ENCODE measurements at regions not wholly inside any gene's neighbourhood (a gene's known extent, or its start where the extent isn't known, plus 50 kb on each side); places are given as distances from the start of the nearest gene placed in this dataset.

DNA sequence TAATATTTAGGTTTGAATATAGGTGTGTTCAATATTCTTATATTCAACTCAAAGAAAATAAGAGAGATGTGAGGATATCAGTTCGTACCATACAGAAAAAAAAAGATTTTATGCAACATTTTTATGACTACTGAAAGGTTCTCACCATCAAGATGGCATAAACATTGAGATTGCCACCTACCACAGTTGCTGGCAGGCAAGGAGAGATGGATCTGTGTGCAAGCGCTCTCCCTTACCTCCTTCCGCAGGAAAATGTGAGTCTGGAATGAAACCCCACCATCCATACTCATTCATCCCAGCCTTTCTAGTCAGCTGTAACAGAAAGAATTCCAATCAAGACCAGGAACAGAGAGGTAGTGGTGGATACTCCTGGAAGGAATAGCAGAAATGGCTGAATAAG is 376.9 kb downstream of the PPP3CA start:
- DNase-seq (ENCODE audit: low read depth): no peak

DNA sequence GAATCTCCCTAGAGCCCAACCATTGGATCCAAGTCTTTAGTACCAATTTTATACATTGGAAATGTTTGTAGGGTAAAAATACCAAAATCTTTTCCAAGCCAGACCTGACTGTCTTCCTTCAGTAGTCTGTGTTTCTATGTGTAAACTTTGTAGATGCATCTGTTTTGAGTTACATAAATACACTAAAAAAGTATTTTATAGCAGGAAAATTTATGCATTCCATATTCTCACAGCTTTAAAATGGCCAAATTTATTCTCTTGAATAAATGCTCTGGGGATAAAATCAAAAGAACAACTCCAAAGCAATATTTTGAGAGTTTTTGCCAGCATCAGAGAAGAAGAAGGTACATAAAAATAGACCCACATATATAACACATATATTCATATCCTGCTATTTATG is 377.4 kb downstream of the PPP3CA start:
- DNase-seq (ENCODE audit: low read depth): no peak

DNA sequence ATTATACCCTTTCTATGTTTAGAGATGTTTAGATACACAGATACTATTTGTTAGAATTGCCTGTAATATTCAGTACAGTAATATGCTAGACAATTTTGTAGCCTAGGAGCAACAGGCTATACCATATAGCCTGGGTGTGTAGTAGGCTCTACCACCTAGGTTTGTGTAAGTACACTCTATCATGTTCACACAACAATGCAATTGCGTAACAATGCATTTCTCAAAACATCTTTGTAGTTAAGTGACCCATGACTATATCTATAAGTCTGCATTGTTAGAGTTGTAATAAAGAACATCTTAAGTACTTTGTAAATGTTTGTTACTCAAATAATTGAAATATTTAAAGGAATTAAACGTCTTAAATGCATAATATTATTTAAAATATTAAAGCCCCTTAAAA is 379.3 kb downstream of the PPP3CA start:
- no peak for DNase-seq (ENCODE audit: low read depth)

DNA sequence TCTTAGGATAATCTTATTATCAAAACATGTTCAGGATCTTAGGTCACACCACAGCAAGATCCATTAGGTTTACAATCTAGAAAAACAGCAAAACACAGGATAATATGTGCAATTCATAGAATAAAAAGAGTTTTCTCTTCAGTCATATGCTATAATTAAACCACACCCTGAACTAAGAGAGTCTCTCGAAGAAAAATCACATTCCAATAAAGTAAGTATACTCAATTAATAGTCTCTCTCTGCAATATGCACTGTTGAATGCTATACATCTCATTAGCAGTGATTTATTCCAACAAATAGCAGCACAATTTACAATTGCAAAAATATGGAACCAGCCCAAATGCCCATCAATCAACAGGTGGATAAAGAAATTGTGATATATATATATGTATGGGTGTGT is 383.7 kb downstream of the PPP3CA start:
- DNase-seq (ENCODE audit: low read depth): no peak

DNA sequence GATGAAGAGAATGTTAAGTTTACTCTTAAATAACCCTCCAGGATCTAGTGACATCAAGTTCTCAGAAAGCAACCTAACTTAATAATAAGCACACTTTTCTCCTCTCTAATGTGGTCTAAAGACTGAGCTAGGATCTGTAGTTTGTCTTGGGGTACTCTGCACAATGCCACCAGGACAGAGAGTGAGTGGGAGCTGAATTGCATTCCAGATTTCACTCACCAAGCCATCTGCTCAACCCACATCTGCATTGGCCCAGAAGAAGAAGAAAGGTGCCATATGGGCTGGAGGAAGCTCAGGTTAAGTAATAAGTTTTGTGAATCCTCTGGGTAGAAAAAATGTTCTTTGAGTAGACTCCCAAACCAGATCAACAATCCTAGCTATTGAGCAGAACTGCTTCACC is 384.6 kb downstream of the PPP3CA start:
- no peak for DNase-seq (ENCODE audit: low read depth)

DNA sequence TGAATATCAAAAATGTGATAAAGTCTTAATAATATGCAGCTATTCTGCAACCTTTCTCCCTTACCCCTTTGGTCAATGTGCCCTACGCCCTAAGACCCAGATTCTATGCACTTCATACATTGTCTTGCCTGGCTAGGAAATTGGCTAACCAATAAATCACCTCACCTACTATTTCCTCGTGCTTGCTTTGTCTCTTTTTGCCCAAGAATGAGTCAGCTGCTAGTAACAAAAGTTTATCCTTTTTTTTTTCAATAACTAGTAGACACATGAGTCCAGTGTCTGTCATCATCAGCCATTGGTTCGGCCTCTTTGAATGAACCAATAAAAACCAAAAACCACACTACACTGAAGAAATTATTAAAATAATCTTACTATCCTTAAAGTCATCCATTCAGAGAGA is 387.1 kb downstream of the PPP3CA start:
- DNase-seq (ENCODE audit: low read depth): no peak

DNA sequence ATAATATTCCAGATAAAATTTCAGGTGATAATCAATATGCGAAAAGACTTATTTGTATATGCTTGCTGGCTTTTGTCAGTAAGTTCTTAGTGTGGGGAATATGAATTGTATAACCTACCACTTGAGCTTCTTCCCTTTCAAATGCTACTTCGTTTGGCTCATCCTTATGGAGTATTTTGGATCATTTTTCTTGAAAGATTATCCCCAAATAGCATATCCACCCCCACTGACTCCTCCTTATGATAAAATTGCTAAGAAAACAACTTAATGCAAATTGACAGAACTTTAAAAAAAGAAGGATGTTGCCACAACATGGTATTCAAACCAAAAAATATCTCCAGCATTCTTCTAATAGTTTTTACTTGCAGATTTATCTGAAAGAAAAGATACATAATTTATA is 393.3 kb downstream of the PPP3CA start:
- no peak for DNase-seq (ENCODE audit: low read depth)

DNA sequence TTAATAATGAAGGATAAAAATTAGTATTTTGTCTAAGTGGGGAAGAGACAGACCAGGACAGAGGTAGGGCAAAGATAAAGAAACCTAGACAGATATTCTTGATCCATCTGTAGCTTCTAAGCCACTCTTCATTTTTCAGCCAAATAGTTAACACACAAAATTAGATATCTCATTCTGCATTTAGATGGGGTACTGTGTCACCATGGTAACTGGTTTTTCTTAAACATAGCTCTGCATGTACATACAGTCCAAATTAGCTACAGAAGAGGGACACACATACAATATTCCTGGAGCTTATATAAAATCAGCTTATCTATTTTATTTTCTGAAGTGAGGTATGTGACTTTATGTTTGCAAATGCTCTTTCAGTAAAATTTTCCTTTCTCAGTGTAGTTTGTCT is 393.7 kb downstream of the PPP3CA start:
- no peak for DNase-seq (ENCODE audit: low read depth)

DNA sequence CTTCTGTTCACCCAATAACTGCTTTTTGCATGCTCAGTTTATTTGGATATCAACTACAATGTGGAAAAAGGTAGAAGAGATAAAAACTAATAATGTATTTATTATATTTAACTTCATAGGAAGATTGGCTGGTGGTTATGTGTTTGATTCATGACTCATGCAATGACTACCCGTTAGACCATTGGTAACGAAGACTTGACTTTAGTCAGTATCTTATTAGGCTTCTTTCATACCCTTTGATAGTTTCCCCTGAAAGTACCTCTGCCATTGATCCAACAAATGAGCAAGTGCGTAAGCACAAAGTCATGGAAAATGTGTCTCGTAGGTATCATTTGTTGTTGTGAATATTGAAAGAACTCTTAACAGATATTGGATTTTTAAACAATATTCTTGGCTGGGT is 394.7 kb downstream of the PPP3CA start:
- no peak for DNase-seq (ENCODE audit: low read depth)

DNA sequence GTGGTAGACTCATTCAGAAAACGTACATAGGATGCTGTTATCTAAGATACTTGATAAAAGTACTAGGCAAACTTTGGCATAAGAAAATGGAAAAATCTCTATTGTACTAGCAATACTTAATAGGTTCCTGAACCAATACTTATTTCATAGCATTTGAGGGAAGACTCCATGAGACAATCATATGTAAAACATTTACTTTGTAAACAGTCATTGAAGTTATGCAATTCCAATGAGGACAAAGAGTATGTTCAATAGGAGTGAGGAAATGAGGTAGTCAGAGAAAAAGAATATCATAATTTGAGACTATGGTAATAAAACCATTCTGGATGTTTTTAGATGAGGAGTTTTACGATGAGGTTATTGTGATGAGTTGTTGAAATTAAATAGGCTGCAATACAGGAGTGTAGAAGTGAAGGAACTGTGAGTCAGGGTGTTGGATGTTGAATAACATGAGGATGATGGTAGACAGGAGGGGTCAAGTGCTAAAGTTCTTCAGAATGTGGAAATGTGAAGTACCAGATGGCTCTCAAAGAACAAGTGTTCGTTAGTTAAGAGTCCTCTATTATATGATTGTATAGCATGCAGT is 397.9 kb downstream of the PPP3CA start:
- DNase-seq (ENCODE audit: low read depth): peak; percentile 34

DNA sequence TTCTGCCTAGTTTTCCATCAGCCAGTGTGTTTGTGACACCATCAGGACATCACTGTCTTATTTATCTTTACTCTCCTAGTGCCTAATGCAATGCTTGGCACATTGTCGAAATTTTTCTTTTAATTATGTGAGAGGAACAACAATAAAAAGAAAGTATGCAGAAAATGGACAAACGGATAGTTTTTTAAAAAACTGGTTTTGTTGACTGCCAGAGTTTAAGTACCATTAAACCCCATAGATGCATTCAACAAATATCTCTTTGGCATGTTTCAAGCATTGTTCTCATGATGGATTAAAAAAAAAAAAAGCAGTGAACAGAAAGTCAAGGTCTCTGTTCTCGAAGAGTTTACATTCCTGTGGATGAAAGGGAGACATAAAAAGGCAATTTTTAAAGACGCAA is 398.4 kb downstream of the PPP3CA start:
- DNase-seq (ENCODE audit: low read depth): peak; percentile 30

DNA sequence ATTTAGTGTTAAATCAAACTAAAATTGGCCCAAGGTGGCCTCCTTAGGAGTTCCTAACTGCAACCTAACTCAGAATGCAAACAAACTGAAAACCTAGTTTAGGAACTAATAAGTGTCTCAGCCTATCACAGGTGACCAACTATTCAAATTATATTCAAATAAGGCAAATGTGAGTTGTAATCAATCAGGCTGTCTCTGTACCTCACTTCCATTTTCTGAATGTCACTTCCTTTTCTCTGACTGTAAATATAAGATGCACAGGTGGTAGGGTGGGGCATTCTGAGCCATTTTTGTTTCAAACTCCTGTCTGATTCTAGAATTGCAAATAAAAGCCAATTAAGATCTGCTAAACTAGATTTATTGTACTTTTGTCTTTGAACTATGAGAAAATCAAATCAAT is 401.5 kb downstream of the PPP3CA start:
- no peak for DNase-seq (ENCODE audit: low read depth)

DNA sequence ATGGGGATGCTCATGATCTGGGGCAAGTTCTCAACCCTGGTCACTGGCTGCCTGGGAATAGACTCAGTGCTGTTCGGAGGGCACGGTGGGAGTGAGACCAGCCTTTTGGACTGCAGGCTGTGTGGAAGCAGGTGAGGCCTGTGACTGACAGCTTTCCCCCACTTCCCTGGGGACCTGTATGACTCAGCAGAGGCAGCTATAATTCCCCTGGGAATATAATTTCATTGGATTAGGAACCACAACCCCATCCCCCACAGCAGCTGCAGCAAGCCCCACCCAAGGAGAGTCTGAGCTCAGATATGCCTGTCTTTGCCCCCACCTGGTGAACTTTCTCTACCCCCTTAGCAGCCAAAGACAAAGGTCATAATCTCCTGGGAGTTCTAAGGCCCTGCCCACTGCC is 408.6 kb downstream of the PPP3CA start:
- no peak for DNase-seq (ENCODE audit: low read depth)

DNA sequence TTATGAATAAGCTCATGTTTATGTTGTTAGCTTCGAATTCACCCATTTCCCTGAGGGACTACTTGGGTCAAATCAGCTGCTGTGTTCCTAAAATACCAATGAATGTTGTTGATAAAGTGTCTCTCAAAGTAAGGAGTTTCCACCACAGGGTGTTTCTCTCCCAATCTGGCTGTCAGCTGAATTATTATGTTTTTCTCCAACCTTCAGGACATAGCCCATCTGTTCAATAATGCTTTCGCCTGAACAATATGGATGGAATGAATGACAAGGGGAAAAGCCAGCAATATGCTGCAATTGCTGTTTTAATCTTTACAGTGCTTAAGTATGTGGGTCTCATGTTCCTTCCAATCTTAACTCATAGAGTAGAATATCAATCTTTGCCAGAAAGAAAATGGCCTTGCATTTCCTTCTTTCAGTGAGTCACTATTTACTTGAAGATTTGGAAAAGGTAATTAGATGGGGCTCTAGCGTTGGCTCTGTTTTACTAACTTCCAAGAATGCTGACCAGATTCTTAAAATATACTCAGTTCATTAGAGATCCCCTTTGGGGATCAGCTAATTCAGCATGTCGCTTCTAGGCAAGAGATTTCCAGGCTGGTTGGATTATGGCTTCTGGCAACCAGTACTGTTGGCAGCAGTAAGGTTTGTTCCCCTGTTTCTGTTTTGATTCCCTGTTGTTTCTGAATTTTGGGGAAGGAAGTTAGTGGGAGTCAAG is 410.5 kb downstream of the PPP3CA start:
- DNase-seq (ENCODE audit: low read depth): no peak

DNA sequence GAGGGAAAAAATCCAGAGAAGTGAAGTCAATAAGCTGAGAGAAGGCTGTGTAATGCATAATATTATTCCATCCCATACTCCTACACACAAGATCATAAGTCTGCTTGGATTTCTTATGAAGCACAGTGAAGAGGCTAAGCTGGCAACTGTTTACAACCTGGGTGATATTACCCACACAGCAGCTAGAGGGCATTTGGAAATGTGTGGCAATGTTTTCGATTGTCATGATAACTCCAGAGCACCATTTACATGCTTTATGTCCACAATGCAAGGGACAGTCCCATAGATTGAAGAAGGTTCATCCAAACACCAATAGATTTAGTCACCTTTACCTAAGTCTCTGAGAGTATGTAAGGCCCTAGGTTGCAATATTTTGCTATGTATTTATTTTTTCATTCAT is 412.2 kb downstream of the PPP3CA start:
- DNase-seq (ENCODE audit: low read depth): peak; percentile 10

DNA sequence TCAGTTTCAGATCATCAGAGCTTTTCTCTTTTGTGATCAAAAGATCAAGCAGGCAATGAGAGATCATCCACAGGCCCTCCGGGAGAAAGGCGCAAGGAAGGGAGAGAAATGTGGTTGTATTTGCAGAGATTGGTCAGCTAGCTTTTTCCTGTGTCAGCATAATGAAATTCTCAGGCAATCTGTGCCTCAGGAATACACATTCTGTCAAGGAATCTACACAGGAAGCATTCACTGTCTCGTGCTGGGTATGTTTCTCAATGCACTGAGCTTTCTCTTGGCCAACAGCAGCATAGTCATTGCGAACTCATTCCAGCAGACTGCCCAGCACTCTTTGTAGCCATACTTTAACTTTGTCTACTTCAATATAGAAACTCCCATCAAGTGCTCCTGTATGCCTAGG is 413.7 kb downstream of the PPP3CA start:
- DNase-seq (ENCODE audit: low read depth): peak; percentile 57

DNA sequence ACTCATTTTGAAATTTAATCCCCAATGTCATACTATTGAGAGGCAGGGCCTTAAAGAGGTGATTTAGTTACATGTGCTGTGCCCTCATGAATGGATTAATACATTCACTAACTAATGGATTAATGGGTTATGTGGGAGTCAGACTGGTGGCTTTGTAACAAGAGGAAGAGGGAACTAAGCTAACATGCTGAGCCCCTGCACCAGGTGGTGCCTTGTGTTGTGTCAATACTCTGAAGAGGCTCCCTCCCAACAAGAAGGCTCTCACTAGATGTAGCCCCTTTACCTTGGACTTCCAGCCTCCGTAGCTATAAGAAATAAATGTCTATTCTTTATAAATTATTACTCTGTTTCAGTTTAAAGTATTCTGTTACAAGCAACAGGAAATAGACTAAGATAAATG is 411.9 kb upstream of the EMCN start:
- DNase-seq (ENCODE audit: low read depth): no peak

DNA sequence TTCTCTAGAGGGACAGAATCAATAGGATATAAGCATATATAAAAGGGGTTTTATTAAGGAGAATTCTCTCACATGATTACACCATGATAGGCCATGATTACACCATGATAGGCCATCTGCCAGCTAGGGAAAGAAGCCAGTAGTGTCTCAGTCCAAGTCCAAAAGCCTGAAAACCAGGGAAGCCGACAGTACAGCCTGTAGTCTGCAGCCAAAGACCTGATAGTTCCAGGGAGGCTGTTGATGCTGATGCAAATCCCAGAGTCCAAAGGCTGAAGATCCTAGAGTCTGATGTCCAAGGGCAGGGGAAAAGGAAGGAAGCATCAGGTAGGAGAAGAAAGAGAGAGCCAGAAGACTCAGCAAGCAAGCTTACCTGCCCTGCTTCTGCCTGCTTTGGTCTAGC is 411.3 kb upstream of the EMCN start:
- DNase-seq (ENCODE audit: low read depth): no peak

DNA sequence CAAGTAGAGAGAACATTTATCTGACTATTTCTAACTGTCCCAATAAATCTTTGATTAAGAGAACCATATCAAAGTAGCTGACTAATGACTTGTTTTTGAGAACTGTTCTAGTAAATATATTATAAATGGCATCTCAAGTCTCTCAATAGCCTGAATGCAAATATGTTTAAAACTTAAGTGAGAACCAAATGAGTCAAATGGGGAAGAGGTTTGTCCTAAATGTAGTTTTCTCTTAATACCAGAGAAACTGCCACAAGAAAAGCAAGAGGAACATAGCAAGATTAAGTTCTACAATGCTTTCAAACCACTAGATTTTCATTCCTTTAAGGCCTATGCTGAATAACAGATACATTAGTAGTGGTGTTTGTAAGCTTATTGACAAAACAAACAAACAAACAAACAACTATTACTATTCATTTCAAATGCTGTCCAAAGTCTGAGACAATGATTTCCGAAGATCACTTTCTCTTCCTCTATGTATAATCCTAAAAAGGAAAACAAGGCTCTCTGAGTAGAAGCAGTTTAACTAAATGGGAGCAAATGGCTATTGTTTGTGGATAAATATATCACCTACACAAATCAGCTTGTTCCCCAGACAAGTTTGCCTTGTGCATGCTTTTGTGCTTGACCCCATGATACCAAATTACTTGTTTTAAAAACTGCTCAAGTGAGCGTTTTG is 408.4 kb upstream of the EMCN start:
- DNase-seq (ENCODE audit: low read depth): no peak

DNA sequence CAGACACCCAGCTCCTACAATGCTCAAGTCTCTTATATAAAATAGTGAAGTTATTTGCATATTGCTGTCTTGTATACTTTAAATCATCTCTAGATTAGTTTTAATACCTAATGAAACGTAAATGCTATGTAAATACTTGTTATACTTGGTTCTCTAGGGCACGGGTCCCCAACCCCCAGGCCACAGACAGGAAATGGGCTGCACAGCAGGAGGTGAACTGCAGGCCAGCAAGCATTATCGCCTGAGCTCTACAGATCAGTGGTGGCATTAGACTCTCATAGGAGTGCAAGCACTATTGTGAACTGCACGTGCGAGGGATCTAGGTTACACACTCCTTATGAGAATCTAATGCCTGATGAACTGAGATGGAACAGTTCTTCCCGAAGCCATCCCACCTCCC is 395.9 kb upstream of the EMCN start:
- DNase-seq (ENCODE audit: low read depth): no peak

DNA sequence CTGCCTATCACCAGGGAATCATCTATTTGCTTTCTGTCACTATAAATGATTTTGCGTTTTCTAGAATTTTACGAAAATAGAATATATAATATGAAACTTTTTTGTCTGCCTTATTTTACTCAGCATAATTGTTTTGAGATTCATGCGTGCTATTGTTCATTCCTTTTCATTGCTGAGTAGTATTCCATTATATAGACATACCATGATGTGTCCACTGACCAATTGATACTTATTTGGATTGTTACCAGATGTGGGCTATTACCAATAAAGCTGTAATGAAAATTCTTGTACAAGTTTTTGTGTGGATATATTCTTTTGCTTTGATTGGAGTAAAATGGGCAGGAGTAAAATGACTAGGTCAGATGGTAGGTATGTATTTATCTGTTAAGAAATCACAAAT is 390.7 kb upstream of the EMCN start:
- DNase-seq (ENCODE audit: low read depth): no peak

DNA sequence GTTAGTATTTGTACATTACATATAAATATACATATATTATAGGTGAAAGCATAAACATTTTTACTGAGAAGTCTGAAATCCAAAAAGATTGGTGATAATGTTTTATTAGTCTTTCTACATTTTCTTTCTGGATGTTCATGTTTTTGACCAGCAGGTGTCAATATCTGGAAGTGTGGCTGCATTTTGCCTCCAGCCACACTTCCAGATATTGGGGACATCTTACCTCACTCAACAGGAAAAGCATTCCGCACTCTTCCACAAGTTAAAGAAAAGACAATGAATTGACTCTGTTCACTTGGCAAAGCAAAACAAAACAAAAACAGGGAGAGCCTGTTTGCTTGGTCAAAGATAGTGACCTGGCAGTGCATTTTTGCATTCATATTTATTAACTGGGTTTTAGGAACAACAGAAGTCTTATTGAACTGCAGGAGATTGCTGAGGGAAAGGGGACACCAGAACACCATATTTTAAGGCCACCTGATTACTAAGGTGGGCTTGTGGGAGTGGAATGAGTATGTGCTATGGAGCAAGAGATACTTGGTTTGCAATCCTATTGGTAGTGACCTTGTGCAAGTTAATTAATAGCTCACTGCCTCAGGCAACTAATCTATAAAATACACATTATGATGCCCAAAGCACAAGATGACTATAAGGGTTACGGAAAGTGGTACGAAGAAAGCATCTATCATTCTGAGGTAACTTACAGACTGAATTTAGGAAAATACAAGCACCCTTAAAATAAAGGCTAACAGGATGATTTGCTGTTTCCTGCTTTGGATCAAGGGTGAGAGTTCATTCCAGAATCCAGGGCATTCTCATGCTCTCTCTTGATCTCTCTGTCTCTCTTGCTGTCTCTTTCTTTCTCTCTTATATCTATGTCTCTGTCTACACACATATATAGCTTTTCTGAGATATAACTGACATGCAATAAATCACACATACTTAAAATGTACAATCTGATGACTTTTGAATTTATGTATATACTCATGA is 389.9 kb upstream of the EMCN start:
- peak; percentile 8 for DNase-seq (ENCODE audit: low read depth)

DNA sequence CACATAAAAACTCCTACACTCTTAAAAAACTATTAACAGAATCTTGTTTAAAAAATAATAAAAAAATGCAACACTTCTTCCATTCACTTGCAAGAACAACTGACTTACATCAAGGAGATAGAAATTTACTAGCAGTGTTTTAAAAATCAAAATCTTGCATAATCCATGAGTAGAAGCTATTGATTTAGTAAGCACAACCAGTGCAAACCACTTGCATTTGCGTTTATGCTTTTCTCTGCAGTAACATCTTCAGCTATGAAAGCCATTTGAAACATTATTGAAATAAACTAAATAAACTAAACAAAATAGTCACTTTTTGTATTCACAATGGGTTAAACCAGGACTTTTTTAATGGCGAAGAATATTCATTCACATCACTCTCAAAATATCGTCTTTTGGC is 389.2 kb upstream of the EMCN start:
- DNase-seq (ENCODE audit: low read depth): no peak

Data from iris pigment epithelial cell (primary cell).